Suprapubic skin (tissue), 4 donors: ENCODE measurements at regions not wholly inside any gene's neighbourhood (a gene's known extent, or its start where the extent isn't known, plus 50 kb on each side); places are given as distances from the start of the nearest gene placed in this dataset.

Experiments used
- POLR2A ChIP-seq, 2 donors: fragments of 450-650 bp; IDR thresholded peaks; one replicate each; pipeline ENCODE4 v1.6.1; 2017; ENCODE audit warnings: antibody characterized with exemption in 2 of 2, mild to moderate bottlenecking in 2 of 2, moderate library complexity in 2 of 2
- POLR2AphosphoS5 ChIP-seq, 3 donors: sonication (generic); formaldehyde crosslinking; IDR thresholded peaks; one replicate each; pipeline ENCODE4 v1.6.1; 2017; ENCODE audit warnings: antibody characterized with exemption in 3 of 3
- TF ChIP-seq, protein P1 (sequence below), 2 donors: fragments of 200-600 bp in 1 of 2; fragments of 450-650 bp in 1 of 2; sonication (generic) in 1 of 2; IDR thresholded peaks; one replicate each; pipeline ENCODE4 v1.5.1; 2016 to 2019; ENCODE audit warnings: antibody characterized with exemption in 2 of 2, mild to moderate bottlenecking in 1 of 2, moderate library complexity in 1 of 2

DNA sequence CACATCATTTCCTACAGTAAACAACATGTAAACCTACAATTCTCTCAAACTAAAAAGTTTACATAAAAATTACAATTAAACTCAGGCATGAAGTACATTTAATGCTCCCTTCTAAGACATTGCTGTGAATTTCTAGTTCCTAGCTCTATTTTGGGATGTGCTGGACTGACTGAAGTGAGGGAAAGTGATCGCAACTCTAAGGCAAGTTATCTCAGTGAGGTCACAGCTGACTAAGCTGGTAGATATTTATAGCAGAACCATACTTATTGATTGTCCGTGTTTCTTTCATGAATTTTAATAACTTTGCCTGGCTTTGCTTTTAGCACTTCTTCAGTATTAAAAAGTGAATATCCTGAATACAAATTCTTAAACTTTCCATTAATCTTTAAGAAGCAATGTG is 570.4 kb upstream of the GALNTL6 start:
- TF ChIP-seq, protein P1, sequence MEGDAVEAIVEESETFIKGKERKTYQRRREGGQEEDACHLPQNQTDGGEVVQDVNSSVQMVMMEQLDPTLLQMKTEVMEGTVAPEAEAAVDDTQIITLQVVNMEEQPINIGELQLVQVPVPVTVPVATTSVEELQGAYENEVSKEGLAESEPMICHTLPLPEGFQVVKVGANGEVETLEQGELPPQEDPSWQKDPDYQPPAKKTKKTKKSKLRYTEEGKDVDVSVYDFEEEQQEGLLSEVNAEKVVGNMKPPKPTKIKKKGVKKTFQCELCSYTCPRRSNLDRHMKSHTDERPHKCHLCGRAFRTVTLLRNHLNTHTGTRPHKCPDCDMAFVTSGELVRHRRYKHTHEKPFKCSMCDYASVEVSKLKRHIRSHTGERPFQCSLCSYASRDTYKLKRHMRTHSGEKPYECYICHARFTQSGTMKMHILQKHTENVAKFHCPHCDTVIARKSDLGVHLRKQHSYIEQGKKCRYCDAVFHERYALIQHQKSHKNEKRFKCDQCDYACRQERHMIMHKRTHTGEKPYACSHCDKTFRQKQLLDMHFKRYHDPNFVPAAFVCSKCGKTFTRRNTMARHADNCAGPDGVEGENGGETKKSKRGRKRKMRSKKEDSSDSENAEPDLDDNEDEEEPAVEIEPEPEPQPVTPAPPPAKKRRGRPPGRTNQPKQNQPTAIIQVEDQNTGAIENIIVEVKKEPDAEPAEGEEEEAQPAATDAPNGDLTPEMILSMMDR (IDR thresholded peaks at IDR 0.05), result no peak
- no peak for TF ChIP-seq POLR2AphosphoS5 (IDR thresholded peaks at IDR 0.05)
- no peak for TF ChIP-seq POLR2A (IDR thresholded peaks at IDR 0.05)
